ENCODE measurements at regions not wholly inside any gene's neighbourhood (a gene's known extent, or its start where the extent isn't known, plus 50 kb on each side); places are given as distances from the start of the nearest gene placed in this dataset.

DNA sequence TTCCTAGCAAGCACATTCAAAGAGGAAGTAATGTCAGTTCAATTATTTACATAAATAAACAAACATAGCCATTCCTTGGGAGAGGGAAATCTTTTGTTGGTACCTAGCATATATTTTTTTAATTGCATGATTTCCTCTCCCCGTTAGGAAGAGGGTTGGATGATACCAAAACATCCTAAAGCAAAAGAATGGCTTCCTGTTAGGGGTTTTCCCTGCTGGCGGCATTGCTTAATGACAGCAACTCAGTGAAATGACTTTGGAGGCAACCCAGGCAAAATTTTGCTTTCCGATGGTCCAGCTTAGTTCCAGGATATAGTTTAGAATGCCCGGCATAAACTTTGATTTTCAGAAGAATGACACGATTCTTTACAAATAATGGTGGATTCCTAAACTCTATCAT, 73.2 kb downstream of the MAT2B start:
- no peak for TF ChIP-seq POLR2AphosphoS5 (IDR thresholded peaks at IDR 0.05)
- no peak for TF ChIP-seq CTCF (IDR thresholded peaks at IDR 0.05)
- no peak for TF ChIP-seq POLR2A (IDR thresholded peaks at IDR 0.05)
- no peak for TF ChIP-seq EP300 (IDR thresholded peaks at IDR 0.05; ENCODE audit: low read depth)

All from transverse colon (tissue), 4 donors.